ES-I3 (cell line): ENCODE measurements at regions not wholly inside any gene's neighbourhood (a gene's known extent, or its start where the extent isn't known, plus 50 kb on each side); places are given as distances from the start of the nearest gene placed in this dataset.

Experiments
- H3K36me3 ChIP-seq: 2 replicates; pipeline ENCODE4 v1.6.1; 2013; ENCODE audit warnings: mild to moderate bottlenecking, low read length, control low read depth, moderate library complexity; ENCODE audit not compliant: insufficient read depth
- H3K4me1 ChIP-seq: 2 replicates; pipeline ENCODE4 v1.6.1; 2013; ENCODE audit warnings: mild to moderate bottlenecking, control low read depth, low read length; ENCODE audit not compliant: insufficient read depth
- H3K9ac ChIP-seq: 2 replicates; pipeline ENCODE4 v1.6.1; 2013; ENCODE audit warnings: low read depth, mild to moderate bottlenecking, low read length, moderate library complexity
- H3K9me3 ChIP-seq: 2 replicates; pipeline ENCODE4 v1.6.1; 2013; ENCODE audit warnings: mild to moderate bottlenecking, low read length, moderate library complexity; ENCODE audit not compliant: control insufficient read depth, insufficient read depth

DNA sequence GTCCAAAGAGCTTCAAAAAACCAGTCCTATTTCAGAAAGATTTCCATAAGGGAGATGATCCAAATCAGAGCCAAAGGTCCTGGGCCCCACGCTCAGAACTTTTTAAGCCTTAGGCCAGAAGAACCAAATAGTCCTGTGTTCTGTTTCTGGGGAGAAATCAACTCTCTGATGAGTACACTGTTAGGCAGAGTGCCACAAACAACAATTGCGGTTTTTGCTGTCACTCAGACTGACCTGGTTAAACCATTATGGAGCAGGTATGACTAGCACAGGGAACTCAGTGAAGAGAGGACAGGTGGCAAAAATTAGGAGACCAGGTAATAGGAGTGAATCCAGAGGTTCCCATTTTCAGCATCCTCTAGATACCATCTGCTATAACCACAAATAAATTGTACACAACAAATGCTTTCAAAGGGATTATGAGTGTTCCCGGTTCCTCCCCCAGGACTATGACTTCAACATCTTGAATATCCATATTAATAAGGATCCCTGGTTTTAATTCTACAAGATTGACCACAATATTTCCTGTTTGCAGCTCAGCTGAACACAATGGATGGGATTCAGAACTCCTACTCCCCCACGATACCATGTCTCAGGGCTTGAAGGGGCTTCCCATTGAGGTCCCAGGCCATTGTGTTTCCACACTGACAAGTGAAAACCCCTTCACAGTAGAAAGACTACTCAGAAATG lies 52.1 kb upstream of the FREM1 start:
- H3K9me3 ChIP-seq, result no peaks in the 10 kb centered on the region
- H3K36me3 ChIP-seq, result no peaks in the 10 kb centered on the region
- H3K4me1 ChIP-seq, result no peaks in the 10 kb centered on the region
- H3K9ac ChIP-seq, result no peak overlapping the region

DNA sequence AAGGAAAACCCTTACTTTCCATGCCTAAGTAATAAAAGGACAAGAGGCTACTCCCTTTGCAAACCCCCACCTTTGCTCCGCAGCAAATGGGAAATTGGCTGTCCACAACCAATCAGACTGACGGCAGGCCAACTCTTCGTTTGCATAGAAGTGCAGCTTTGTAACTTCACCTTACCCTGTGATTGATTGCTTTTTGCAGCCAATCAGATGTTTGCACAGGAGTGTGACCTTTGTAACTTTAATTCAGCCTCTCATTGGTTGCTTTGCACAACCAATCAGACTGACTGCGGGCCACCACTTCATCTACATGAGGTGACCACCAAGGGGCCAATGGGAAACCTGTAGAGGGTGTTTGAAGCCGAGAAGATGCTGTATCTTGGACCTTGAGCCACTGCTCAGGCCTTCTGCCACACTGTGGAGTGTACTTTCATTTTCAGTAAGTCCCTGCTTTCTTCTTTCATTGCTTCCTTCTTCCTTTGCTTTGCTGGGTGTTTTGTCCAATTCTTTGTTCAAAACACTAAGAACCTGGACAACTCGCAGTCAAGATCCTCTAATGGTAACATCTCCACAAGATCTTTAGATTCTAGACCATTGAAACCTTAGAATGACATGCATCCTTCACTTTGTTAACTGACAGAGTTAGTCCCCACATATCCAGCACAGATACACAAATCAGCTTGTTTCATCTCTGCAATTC lies 51.3 kb upstream of the FREM1 start:
- Histone ChIP-seq H3K36me3 (no peaks in the 10 kb centered on the region), H3K9me3 (no peaks in the 10 kb centered on the region), H3K4me1 (no peaks in the 10 kb centered on the region), H3K9ac (no peak overlapping the region)

DNA sequence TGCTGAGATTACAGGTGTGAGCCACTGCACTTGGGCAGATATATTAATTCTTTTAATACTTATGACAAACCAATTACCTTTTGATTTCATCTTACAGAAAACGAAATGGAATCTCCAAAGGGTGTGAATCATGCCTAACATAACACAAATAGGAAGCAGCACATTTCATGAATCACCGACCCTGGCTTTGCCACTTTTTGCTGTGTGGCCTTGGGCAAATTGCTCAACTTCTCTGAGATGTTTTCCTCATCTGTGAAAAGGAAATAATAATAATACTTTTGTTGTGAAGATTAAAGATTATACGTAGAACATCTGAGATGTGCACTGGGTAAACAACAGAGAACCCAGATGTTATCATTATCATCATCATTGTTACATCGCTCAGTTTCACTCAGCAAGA lies 50.7 kb upstream of the FREM1 start:
- Histone ChIP-seq H3K4me1 (no peaks in the 10 kb centered on the region), H3K9me3 (no peaks in the 10 kb centered on the region), H3K9ac (no peak overlapping the region), H3K36me3 (no peaks in the 10 kb centered on the region)
